H1 (cell line): ENCODE measurements at regions not wholly inside any gene's neighbourhood (a gene's known extent, or its start where the extent isn't known, plus 50 kb on each side); places are given as distances from the start of the nearest gene placed in this dataset.

Experiments
- CTCF ChIA-PET: fragments of 300-600 bp; sonication (Branson Sonifier 250); formaldehyde crosslinking; loops from one replicate; lab custom pipeline; 2021; ENCODE audit not compliant: partially characterized antibody; lab: Charles Lee
- POLR2A ChIA-PET: fragments of 300-600 bp; sonication (Branson Sonifier 250); formaldehyde crosslinking; loops from one replicate; lab custom pipeline; 2021; ENCODE audit warnings: inconsistent platforms; ENCODE audit not compliant: partially characterized antibody; lab: Charles Lee
- DNase-seq, 2 experiments: peaks; one replicate each; pipeline versions ENCODE4 v3.0.0 to v3.0.0-alpha.2; 2010 to 2022; ENCODE audit warnings: low spot score in 2 of 2, low read depth in 1 of 2, mixed read lengths in 1 of 2
- FAIRE-seq: peaks from 2 replicates; lab custom pipeline; 2011; peaks lifted over from hg19 to GRCh38; lab: Jason Lieb, UNC
- H2AFZ ChIP-seq: 2 replicates; pipeline ENCODE4 v1.8.1; 2012; ENCODE audit warnings: low read length, inconsistent platforms
- H2AK5ac ChIP-seq: 2 replicates; pipeline ENCODE4 v1.6.1; 2013; ENCODE audit warnings: low read depth, low read length
- H2BK120ac ChIP-seq: replicated peaks from 2 replicates; pipeline ENCODE3; 2013; ENCODE audit warnings: low read depth, low read length, inconsistent platforms
- H2BK12ac ChIP-seq: 2 replicates; pipeline ENCODE4 v1.6.1; 2013; ENCODE audit warnings: low read depth, low read length
- H2BK15ac ChIP-seq: 2 replicates; pipeline ENCODE4 v1.6.1; 2013; ENCODE audit warnings: low read length
- H2BK20ac ChIP-seq: 2 replicates; pipeline ENCODE4 v1.6.1; 2013; ENCODE audit warnings: low read length
- H2BK5ac ChIP-seq: 2 replicates; pipeline ENCODE4 v1.6.1; 2013; ENCODE audit warnings: low read depth, low read length
- H3K14ac ChIP-seq: 2 replicates; pipeline ENCODE4 v1.6.1; 2013; ENCODE audit warnings: inconsistent platforms; ENCODE audit not compliant: insufficient read length
- H3K18ac ChIP-seq: 2 replicates; pipeline ENCODE4 v1.6.1; 2013; ENCODE audit warnings: low read length; ENCODE audit errors: extremely low read depth
- H3K23ac ChIP-seq: 2 replicates; pipeline ENCODE4 v1.6.1; 2013; ENCODE audit warnings: inconsistent platforms; ENCODE audit not compliant: insufficient read length
- H3K23me2 ChIP-seq: 2 replicates; pipeline ENCODE4 v1.6.1; 2013; ENCODE audit warnings: low read depth, low read length
- H3K27ac ChIP-seq: 2 replicates; pipeline ENCODE4 v1.6.1; 2011; ENCODE audit warnings: low read depth, low read length, inconsistent platforms
- H3K27me3 ChIP-seq, 4 experiments: replicated peaks in 1 of 4; 1 replicate in 1 of 4; 2 replicates in 3 of 4; pipeline versions ENCODE4 v1.6.1 to v1.8.1; 2011 to 2013; ENCODE audit warnings: low read length in 3 of 4, mild to moderate bottlenecking in 3 of 4, inconsistent platforms in 2 of 4, mixed read lengths in 2 of 4, moderate library complexity in 1 of 4; ENCODE audit not compliant: control insufficient read depth in 3 of 4, insufficient read depth in 3 of 4; ENCODE audit errors: extremely low read depth in 1 of 4
- H3K36me3 ChIP-seq, 4 experiments: 2 replicates each; pipeline versions ENCODE4 v1.6.1 to v1.8.1; 2011 to 2013; ENCODE audit warnings: mild to moderate bottlenecking in 4 of 4, low read length in 3 of 4, moderate library complexity in 2 of 4, control low read depth in 1 of 4, inconsistent platforms in 1 of 4; ENCODE audit not compliant: insufficient read depth in 4 of 4, control insufficient read depth in 2 of 4
- H3K4ac ChIP-seq: replicated peaks from 2 replicates; pipeline ENCODE3; 2013; ENCODE audit warnings: low read length, low read depth, mixed read lengths, inconsistent platforms; ENCODE audit not compliant: insufficient read length
- H3K4me1 ChIP-seq, 4 experiments: replicated peaks in 1 of 4; 1 replicate in 1 of 4; 2 replicates in 3 of 4; pipeline versions ENCODE4 v1.6.1 to v1.8.1; 2011 to 2013; ENCODE audit warnings: low read length in 3 of 4, inconsistent platforms in 2 of 4, mixed read lengths in 1 of 4; ENCODE audit not compliant: insufficient read depth in 4 of 4, control insufficient read depth in 3 of 4
- H3K4me2 ChIP-seq, 2 experiments: 2 replicates each; pipeline versions ENCODE4 v1.6.1 to v1.8.1; 2011 to 2013; ENCODE audit warnings: low read depth in 2 of 2, low read length in 2 of 2, control low read depth in 1 of 2, inconsistent platforms in 1 of 2, mild to moderate bottlenecking in 1 of 2; ENCODE audit not compliant: insufficient read depth in 1 of 2
- H3K4me3 ChIP-seq, 4 experiments: fragments of 200-600, 300-600 bp in 1 of 4; sonication (generic), shearing (Covaris generic), sonication (Bioruptor Twin) in 1 of 4; 2 replicates each; pipeline versions ENCODE4 v1.5.1 to v1.8.1; 2011 to 2016; ENCODE audit warnings: low read length in 4 of 4, low read depth in 3 of 4, control low read depth in 2 of 4, inconsistent platforms in 2 of 4, mild to moderate bottlenecking in 2 of 4, mixed read lengths in 1 of 4, moderate library complexity in 1 of 4; ENCODE audit not compliant: insufficient read depth in 2 of 4; ENCODE audit errors: extremely low read depth in 1 of 4
- H3K56ac ChIP-seq: replicated peaks from 2 replicates; pipeline ENCODE3; 2013; ENCODE audit warnings: low read depth, mild to moderate bottlenecking, mixed read lengths, low read length, inconsistent platforms; ENCODE audit not compliant: insufficient read length
- H3K79me1 ChIP-seq: 2 replicates; pipeline ENCODE4 v1.6.1; 2013; ENCODE audit warnings: low read depth, low read length, control low read depth
- H3K79me2 ChIP-seq, 2 experiments: 2 replicates each; pipeline versions ENCODE4 v1.6.1 to v1.8.1; 2012 to 2013; ENCODE audit warnings: low read length in 2 of 2, mild to moderate bottlenecking in 2 of 2, inconsistent platforms in 1 of 2; ENCODE audit not compliant: insufficient read depth in 2 of 2, control insufficient read depth in 1 of 2
- H3K9ac ChIP-seq, 4 experiments: replicated peaks in 1 of 4; 1 replicate in 1 of 4; 2 replicates in 3 of 4; pipeline versions ENCODE4 v1.6.1 to v1.8.1; 2011 to 2013; ENCODE audit warnings: low read depth in 3 of 4, low read length in 3 of 4, control low read depth in 2 of 4, mild to moderate bottlenecking in 2 of 4, moderate library complexity in 2 of 4, inconsistent platforms in 1 of 4; ENCODE audit errors: extremely low read depth in 1 of 4
- H3K9me3 ChIP-seq, 2 experiments: 2 replicates each; pipeline versions ENCODE4 v1.6.1 to v1.8.1; 2012 to 2013; ENCODE audit warnings: mild to moderate bottlenecking in 2 of 2, moderate library complexity in 2 of 2, control low read depth in 1 of 2, inconsistent platforms in 1 of 2, low read depth in 1 of 2, low read length in 1 of 2, mixed read lengths in 1 of 2; ENCODE audit not compliant: insufficient read depth in 2 of 2
- H4K20me1 ChIP-seq, 2 experiments: replicated peaks in 1 of 2; 2 replicates each; pipeline versions ENCODE3 to v1.8.1; 2011 to 2013; ENCODE audit warnings: inconsistent platforms in 2 of 2, low read length in 2 of 2, mild to moderate bottlenecking in 1 of 2; ENCODE audit not compliant: insufficient read depth in 2 of 2, control insufficient read depth in 1 of 2
- H4K5ac ChIP-seq: 2 replicates; pipeline ENCODE4 v1.6.1; 2013; ENCODE audit warnings: low read length, low read depth, mixed read lengths, inconsistent platforms; ENCODE audit not compliant: insufficient read length
- H4K8ac ChIP-seq: 2 replicates; pipeline ENCODE4 v1.8.0; 2013; ENCODE audit warnings: mild to moderate bottlenecking, moderate library complexity, low read length, inconsistent platforms; ENCODE audit not compliant: insufficient read depth; ENCODE audit errors: extremely low read depth
- H4K91ac ChIP-seq: replicated peaks from 2 replicates; pipeline ENCODE3; 2013; ENCODE audit warnings: low read length, mixed read lengths, inconsistent platforms; ENCODE audit not compliant: insufficient read length
- EGR1 ChIP-seq: IDR thresholded peaks from 2 replicates; pipeline ENCODE4 v1.6.1; 2011; ENCODE audit warnings: low read depth, low read length, borderline replicate concordance
- RBBP5 ChIP-seq: IDR thresholded peaks from 2 replicates; pipeline ENCODE4 v1.7.1; 2012; ENCODE audit warnings: low read depth, mild to moderate bottlenecking, inconsistent platforms, low read length, moderate library complexity, borderline replicate concordance
- SUZ12 ChIP-seq: fragments of 200-600 bp; sonication (generic); IDR thresholded peaks from 2 replicates; pipeline ENCODE4 v1.6.1; 2012; ENCODE audit warnings: mild to moderate bottlenecking, inconsistent platforms, low read length, moderate library complexity, mixed read lengths
- WGBS, 2 experiments: shearing (Covaris generic) in 1 of 2; methylation state at CpG; one replicate each; pipeline versions ENCODE4 v1.1.6 to v1.1.7; 2013 to 2015; ENCODE audit warnings: low lambda C conversion rate in 2 of 2, mixed read lengths in 2 of 2, inconsistent platforms in 1 of 2, low coverage in 1 of 2, missing lambda C conversion rate in 1 of 2; ENCODE audit not compliant: insufficient replicate concordance in 2 of 2, insufficient coverage in 1 of 2, insufficient read length in 1 of 2; ENCODE audit errors: extremely low coverage in 1 of 2, missing lambda C conversion rate in 1 of 2; 5-methylcytosine and 5-hydroxymethylcytosine counted together

DNA sequence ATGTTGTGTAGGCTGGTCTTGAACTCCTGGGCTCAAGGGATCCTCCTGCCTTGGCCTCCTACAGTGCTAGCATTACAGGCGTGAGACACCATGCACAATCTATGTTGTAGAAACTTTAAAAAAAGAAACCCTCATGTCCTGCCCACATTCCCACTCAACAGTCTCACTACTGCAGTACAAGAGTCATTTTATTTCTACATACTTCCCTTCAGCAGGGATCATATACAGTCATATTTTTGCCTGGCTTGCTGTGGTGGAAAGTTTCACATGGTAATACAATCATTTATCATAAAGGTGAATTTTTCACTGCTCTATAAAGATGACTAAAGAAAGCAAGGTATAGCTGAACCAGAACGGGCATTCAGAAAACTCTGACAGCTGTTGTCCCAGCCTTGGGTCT lies 53.8 kb upstream of the PIK3CB start:
- Histone ChIP-seq H3K27ac (no peak overlapping the region), H3K79me1 (no peaks in the 10 kb centered on the region), H3K4ac (no peak overlapping the region), H3K9ac (no peak overlapping the region), H3K79me2 (no peaks in the 10 kb centered on the region), H3K9me3 (no peaks in the 10 kb centered on the region), H3K56ac (no peak overlapping the region), H3K4me3 (no peak overlapping the region), H2BK5ac (no peak overlapping the region), H2AK5ac (no peak overlapping the region), H3K4me1 (no peaks in the 10 kb centered on the region), H3K23ac (no peak overlapping the region), H2BK12ac (no peak overlapping the region), H4K91ac (no peak overlapping the region), H3K4me2 (no peak overlapping the region), H4K20me1 (no peaks in the 10 kb centered on the region), H4K8ac (no peak overlapping the region), H3K27me3 (no peaks in the 10 kb centered on the region), H2BK120ac (no peak overlapping the region), H3K14ac (no peak overlapping the region), H2BK15ac (no peak overlapping the region), H4K5ac (no peak overlapping the region), H2AFZ (no peak overlapping the region), H3K23me2 (no peaks in the 10 kb centered on the region; the same call in 1 of the 2 replicates), H3K36me3 (no peaks in the 10 kb centered on the region), H2BK20ac (no peak overlapping the region), H3K18ac (no peak overlapping the region)
- WGBS, 2 experiments: 96% methylated on average over 2 of the region's 2 CpGs; no CpG with 5 or more reads in 1 of the 2 experiments
- no peak for TF ChIP-seq SUZ12
- no peak for TF ChIP-seq RBBP5
- TF ChIP-seq EGR1: no peak
- POLR2A ChIA-PET: interaction anchor here (0.6 to 1.5 kb wide), 3 partner anchors 28 to 119 kb away, joined by 3 read pairs; no protein-coding TSS in a partner anchor
- FAIRE-seq (no peak), DNase-seq (no peak)
- CTCF ChIA-PET: interaction anchor here (0.8 to 1.9 kb wide), 3 partner anchors 10 to 33 kb away, joined by 3 to 5 read pairs (median 4); no protein-coding TSS in a partner anchor
